ENCODE measurements at regions not wholly inside any gene's neighbourhood (a gene's known extent, or its start where the extent isn't known, plus 50 kb on each side); places are given as distances from the start of the nearest gene placed in this dataset.

- Mint-ChIP-seq H3K4me1 (ENCODE audit: low read depth) (peaks cover 5% of the 10 kb centered on the region), H3K36me3 (ENCODE audit: low read depth) (no peaks in the 10 kb centered on the region), H3K27ac (no peak overlapping the region), H3K27me3 (no peaks in the 10 kb centered on the region), H3K9me3 (no peaks in the 10 kb centered on the region), H3K4me3 (no peak overlapping the region)
- intact Hi-C loops (cut with micrococcal nuclease): no loop called here
Measured at GRCh38 chr11:104652996-104653395, 245.3 kb downstream of the CASP12 start.

- intact Hi-C loops (cut with micrococcal nuclease): no loop called here
- H3K36me3 Mint-ChIP-seq (ENCODE audit: low read depth): no peaks in the 10 kb centered on the region
- no peak overlapping the region for H3K27ac Mint-ChIP-seq
- H3K4me1 Mint-ChIP-seq (ENCODE audit: low read depth): peaks cover 5% of the 10 kb centered on the region
- H3K27me3 Mint-ChIP-seq: no peaks in the 10 kb centered on the region
- H3K9me3 Mint-ChIP-seq: no peaks in the 10 kb centered on the region
- H3K4me3 Mint-ChIP-seq: no peak overlapping the region
Measured at GRCh38 chr11:104650234-104650633, 248.0 kb downstream of the CASP12 start.

GRCh38 chr11:104649002-104649401, 249.3 kb downstream of the CASP12 start:
- no peaks in the 10 kb centered on the region for H3K27me3 Mint-ChIP-seq
- no peak overlapping the region for H3K4me3 Mint-ChIP-seq

GRCh38 chr11:104645261-104646222, 252.7 kb downstream of the CASP12 start:
- Mint-ChIP-seq H3K9me3 (peaks cover 8% of the 10 kb centered on the region), H3K4me3 (no peak overlapping the region), H3K27ac (no peak overlapping the region), H3K4me1 (ENCODE audit: low read depth) (peaks cover 5% of the 10 kb centered on the region), H3K27me3 (no peaks in the 10 kb centered on the region), H3K36me3 (ENCODE audit: low read depth) (no peaks in the 10 kb centered on the region)
- intact Hi-C loops (cut with micrococcal nuclease): no loop called here

More at GRCh38 chr11:104649002-104649401, 249.3 kb downstream of the CASP12 start:
- Mint-ChIP-seq H3K27ac (no peak overlapping the region), H3K4me1 (ENCODE audit: low read depth) (peaks cover 5% of the 10 kb centered on the region), H3K36me3 (ENCODE audit: low read depth) (no peaks in the 10 kb centered on the region), H3K9me3 (no peaks in the 10 kb centered on the region)
- intact Hi-C loops (cut with micrococcal nuclease): no loop called here

GRCh38 chr11:104637662-104638170, 260.5 kb downstream of the CASP12 start:
- peaks cover 11% of the 10 kb centered on the region for H3K4me1 Mint-ChIP-seq (ENCODE audit: low read depth)
- H3K36me3 Mint-ChIP-seq (ENCODE audit: low read depth): no peaks in the 10 kb centered on the region
- peaks cover 17% of the 10 kb centered on the region for H3K9me3 Mint-ChIP-seq

GRCh38 chr11:104633226-104633625, 265.0 kb downstream of the CASP12 start:
- H3K27ac Mint-ChIP-seq: no peak overlapping the region
- H3K4me1 Mint-ChIP-seq (ENCODE audit: low read depth): peaks cover 11% of the 10 kb centered on the region
- intact Hi-C loops (cut with micrococcal nuclease): no loop called here
- no peaks in the 10 kb centered on the region for H3K36me3 Mint-ChIP-seq (ENCODE audit: low read depth)
- no peak overlapping the region for H3K4me3 Mint-ChIP-seq
- no peaks in the 10 kb centered on the region for H3K27me3 Mint-ChIP-seq
- H3K9me3 Mint-ChIP-seq: peaks cover 9% of the 10 kb centered on the region

More at GRCh38 chr11:104637662-104638170, 260.5 kb downstream of the CASP12 start:
- Mint-ChIP-seq H3K27me3 (no peaks in the 10 kb centered on the region), H3K27ac (no peak overlapping the region), H3K4me3 (no peak overlapping the region)
- intact Hi-C loops (cut with micrococcal nuclease): no loop called here

GRCh38 chr11:104630352-104630751, 267.9 kb downstream of the CASP12 start:
- no peaks in the 10 kb centered on the region for H3K36me3 Mint-ChIP-seq (ENCODE audit: low read depth)
- no peak overlapping the region for H3K4me3 Mint-ChIP-seq
- no peaks in the 10 kb centered on the region for H3K27me3 Mint-ChIP-seq
- H3K9me3 Mint-ChIP-seq: peaks cover 9% of the 10 kb centered on the region
- peaks cover 11% of the 10 kb centered on the region for H3K4me1 Mint-ChIP-seq (ENCODE audit: low read depth)
- H3K27ac Mint-ChIP-seq: no peak overlapping the region
- intact Hi-C loops (cut with micrococcal nuclease): no loop called here

GRCh38 chr11:104625246-104625645, 273.0 kb downstream of the CASP12 start:
- Mint-ChIP-seq H3K4me1 (ENCODE audit: low read depth) (no peaks in the 10 kb centered on the region), H3K9me3 (peaks cover 18% of the 10 kb centered on the region), H3K27me3 (no peaks in the 10 kb centered on the region), H3K4me3 (no peak overlapping the region), H3K27ac (no peak overlapping the region), H3K36me3 (ENCODE audit: low read depth) (no peaks in the 10 kb centered on the region)
- intact Hi-C loops (cut with micrococcal nuclease): no loop called here

GRCh38 chr11:104624021-104624420, 274.2 kb downstream of the CASP12 start:
- H3K9me3 Mint-ChIP-seq: peaks cover 18% of the 10 kb centered on the region
- no peaks in the 10 kb centered on the region for H3K4me1 Mint-ChIP-seq (ENCODE audit: low read depth)
- no peak overlapping the region for H3K4me3 Mint-ChIP-seq
- no peak overlapping the region for H3K27ac Mint-ChIP-seq
- no peaks in the 10 kb centered on the region for H3K36me3 Mint-ChIP-seq (ENCODE audit: low read depth)
- H3K27me3 Mint-ChIP-seq: no peaks in the 10 kb centered on the region
- intact Hi-C loops (cut with micrococcal nuclease): no loop called here

GRCh38 chr11:104623518-104623917, 274.7 kb downstream of the CASP12 start:
- H3K9me3 Mint-ChIP-seq: peaks cover 18% of the 10 kb centered on the region
- no peak overlapping the region for H3K27ac Mint-ChIP-seq
- no peaks in the 10 kb centered on the region for H3K36me3 Mint-ChIP-seq (ENCODE audit: low read depth)
- intact Hi-C loops (cut with micrococcal nuclease): no loop called here
- H3K4me3 Mint-ChIP-seq: no peak overlapping the region
- H3K27me3 Mint-ChIP-seq: no peaks in the 10 kb centered on the region
- H3K4me1 Mint-ChIP-seq (ENCODE audit: low read depth): peaks cover 4% of the 10 kb centered on the region

- Mint-ChIP-seq H3K4me3 (no peak overlapping the region), H3K36me3 (ENCODE audit: low read depth) (no peaks in the 10 kb centered on the region), H3K27me3 (no peaks in the 10 kb centered on the region), H3K9me3 (peaks cover 33% of the 10 kb centered on the region), H3K27ac (no peak overlapping the region), H3K4me1 (ENCODE audit: low read depth) (peaks cover 5% of the 10 kb centered on the region)
- intact Hi-C loops (cut with micrococcal nuclease): no loop called here
Measured at GRCh38 chr11:104620991-104621390, 277.3 kb downstream of the CASP12 start.

- H3K4me1 Mint-ChIP-seq (ENCODE audit: low read depth): peaks cover 14% of the 10 kb centered on the region
- H3K27ac Mint-ChIP-seq: no peak overlapping the region
- no peaks in the 10 kb centered on the region for H3K36me3 Mint-ChIP-seq (ENCODE audit: low read depth)
- peaks cover 45% of the 10 kb centered on the region for H3K9me3 Mint-ChIP-seq
- no peaks in the 10 kb centered on the region for H3K27me3 Mint-ChIP-seq
- intact Hi-C loops (cut with micrococcal nuclease): loop anchor here (10.0 kb wide), 1 partner anchor 65 kb away; no protein-coding TSS in a partner anchor
- no peak overlapping the region for H3K4me3 Mint-ChIP-seq
Measured at GRCh38 chr11:104619751-104620150, 278.5 kb downstream of the CASP12 start.

- no peak overlapping the region for H3K27ac Mint-ChIP-seq
- H3K36me3 Mint-ChIP-seq (ENCODE audit: low read depth): no peaks in the 10 kb centered on the region
- H3K9me3 Mint-ChIP-seq: peaks cover 46% of the 10 kb centered on the region
- peaks cover 14% of the 10 kb centered on the region for H3K4me1 Mint-ChIP-seq (ENCODE audit: low read depth)
- intact Hi-C loops (cut with micrococcal nuclease): loop anchor here (10.0 kb wide), 1 partner anchor 66 kb away; no protein-coding TSS in a partner anchor
- no peaks in the 10 kb centered on the region for H3K27me3 Mint-ChIP-seq
- H3K4me3 Mint-ChIP-seq: no peak overlapping the region
Measured at GRCh38 chr11:104618954-104619353, 279.3 kb downstream of the CASP12 start.

GRCh38 chr11:104614961-104615360, 283.3 kb downstream of the CASP12 start:
- Mint-ChIP-seq H3K36me3 (ENCODE audit: low read depth) (no peaks in the 10 kb centered on the region), H3K27ac (no peak overlapping the region), H3K9me3 (peaks cover 28% of the 10 kb centered on the region), H3K27me3 (no peaks in the 10 kb centered on the region), H3K4me3 (no peak overlapping the region), H3K4me1 (ENCODE audit: low read depth) (peaks cover 15% of the 10 kb centered on the region)
- intact Hi-C loops (cut with micrococcal nuclease): loop anchor here (10.0 kb wide), 1 partner anchor 70 kb away; no protein-coding TSS in a partner anchor

Measured in dendritic cell treated with granulocyte-macrophage colony-stimulating factor and Interleukin-4, amounts not matched to agents 40 ng/mL and 50 ng/mL, for 4 days (primary cell).